NCI-H146 treated with DMSO at 0.1 percent for 48 hours (cell line): ENCODE measurements at regions not wholly inside any gene's neighbourhood (a gene's known extent, or its start where the extent isn't known, plus 50 kb on each side); places are given as distances from the start of the nearest gene placed in this dataset.

Source experiments
- DNase-seq: peaks from one replicate; lab custom pipeline; 2025; ENCODE audit not compliant: unreplicated experiment; lab: John Stamatoyannopoulos, UW

DNA sequence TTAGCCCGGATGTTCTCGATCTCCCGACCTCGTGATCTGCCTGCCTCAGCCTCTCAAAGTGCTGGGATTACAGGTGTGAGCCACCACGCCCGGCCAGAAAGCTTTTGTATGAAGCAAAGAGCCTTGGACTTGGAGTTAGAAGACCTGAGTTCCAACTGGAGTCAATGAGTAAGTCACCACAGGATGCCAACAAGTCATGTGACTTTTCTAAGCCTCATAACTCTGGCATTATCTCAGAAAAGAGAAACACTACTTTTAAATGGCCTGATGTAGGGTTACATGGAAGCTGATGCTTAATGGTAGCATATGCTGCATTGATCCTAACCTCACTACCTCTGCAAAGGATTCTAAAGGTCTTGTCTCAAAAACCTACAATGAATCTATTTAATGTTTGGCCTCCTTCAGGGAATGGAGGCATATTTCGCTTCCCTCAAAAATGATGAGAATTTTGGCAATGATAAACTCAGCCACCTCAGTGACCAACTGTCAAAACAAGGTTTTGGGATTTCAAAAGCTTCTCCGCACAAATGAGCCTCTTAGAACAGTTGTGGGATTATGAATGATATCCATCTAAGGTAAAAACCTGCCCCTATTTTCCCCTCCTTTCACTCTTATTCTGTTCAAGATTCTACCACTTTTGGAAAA, 236.8 kb downstream of the ACTL7B start:
- DNase-seq = no peak

DNA sequence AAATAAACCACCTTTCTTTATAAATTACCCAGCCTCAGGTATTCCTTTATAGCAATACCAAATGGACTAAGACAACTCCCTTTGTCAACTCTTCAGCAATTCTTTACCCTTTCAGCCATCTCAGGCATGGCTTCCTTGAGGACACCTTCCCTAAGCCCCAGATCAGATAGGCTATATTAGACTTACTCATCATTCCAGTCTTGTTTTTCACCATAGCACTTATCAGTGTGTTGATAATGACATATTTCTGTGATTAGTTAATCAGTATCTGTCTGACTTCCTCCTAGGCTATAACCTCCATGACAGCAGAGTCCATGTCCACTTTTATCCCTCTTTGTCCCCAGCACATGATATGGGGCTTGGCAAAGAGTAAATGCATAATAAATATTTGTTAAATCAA, 238.1 kb downstream of the ACTL7B start:
- no peak for DNase-seq

DNA sequence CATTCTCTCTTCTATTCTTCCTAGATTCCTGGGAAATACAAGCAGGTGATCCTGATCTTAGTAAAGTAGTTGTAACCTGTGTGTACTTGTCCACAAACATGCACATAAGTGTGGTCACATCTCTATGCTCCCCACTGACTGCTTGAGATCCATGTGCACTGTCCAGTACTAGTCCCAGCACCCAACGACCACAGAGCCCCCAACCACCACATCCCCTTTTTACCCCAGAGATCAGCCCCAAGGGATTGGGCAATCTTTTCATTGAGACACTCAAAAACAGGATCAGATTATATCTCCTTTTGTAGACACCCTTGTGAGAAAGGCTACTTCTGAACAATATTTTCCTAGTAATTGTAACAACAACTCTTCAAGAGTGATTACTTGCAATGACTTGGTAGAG, 240.6 kb downstream of the ACTL7B start:
- no peak for DNase-seq

DNA sequence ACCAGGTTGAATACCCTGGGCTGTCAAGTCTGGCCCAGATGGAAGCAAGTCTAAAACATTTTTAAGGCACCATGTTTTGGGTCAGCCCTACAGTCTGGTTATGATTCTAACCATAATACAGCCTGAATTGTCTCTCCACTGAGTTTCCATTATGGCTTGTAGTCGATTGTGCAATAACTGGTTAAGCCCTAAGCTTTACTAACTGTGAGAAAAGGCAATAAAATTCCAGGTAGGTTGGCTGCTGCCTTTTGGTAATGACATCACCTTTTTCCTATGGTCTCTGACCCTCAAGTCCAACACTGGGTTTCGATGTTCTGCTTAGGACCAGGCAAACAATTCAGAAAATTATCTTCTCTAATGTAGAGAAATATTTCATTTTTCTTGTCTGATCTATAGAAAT, 243.3 kb downstream of the ACTL7B start:
- DNase-seq = no peak

DNA sequence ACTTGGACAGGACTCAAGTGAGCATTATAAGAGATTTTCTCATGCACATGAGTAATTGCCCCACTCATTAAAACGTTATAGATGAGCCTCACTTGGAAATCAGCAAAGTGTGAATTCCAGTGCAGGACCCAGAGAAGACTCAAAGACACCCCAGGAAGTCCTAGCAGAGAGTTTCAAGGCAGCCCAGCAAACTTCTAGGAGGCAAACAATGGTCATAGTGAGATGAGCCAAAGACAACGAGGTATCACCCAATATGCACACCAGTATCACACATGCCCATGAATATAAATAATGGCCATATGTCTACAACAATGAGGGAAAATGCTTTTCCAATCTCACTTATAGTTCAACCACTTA, 245.9 kb downstream of the ACTL7B start:
- no peak for DNase-seq

DNA sequence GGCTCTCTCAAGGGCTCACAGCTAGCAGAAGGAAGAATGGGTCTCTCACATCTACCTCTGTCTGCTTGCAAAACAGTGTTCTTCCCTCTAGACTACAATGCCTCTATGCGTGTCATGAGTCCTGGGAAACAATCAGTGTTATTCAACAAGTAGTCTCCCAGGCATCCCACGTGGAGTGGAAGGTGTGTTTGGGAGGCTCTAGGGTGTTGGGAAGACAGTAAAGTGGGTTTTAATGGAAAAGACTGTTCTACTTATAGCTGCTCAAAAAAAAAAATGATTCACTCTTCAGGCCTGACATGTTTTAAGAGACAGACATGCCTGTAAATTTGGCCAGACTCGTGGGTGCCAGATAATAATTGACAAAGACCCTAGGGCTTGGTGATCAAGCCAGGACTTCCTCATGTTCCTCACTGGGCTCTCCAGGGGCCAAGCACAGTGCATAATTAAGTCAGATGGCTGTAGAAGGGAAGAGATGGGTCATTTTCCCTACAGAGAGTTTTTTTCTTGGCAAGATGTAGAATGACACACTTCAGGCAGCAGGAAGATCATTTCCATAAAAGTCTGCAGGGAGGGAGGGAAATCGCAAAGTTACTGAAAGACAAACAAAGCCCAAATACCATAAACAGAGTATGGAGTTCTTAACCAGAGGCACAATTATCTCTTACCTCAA, 246.4 kb downstream of the ACTL7B start:
- DNase-seq = no peak

- DNase-seq = no peak
Observed at GRCh38 chr9:108607607-108608006, 248.2 kb downstream of the ACTL7B start.

GRCh38 chr9:108606401-108606800, 249.4 kb downstream of the ACTL7B start:
- no peak for DNase-seq

DNA sequence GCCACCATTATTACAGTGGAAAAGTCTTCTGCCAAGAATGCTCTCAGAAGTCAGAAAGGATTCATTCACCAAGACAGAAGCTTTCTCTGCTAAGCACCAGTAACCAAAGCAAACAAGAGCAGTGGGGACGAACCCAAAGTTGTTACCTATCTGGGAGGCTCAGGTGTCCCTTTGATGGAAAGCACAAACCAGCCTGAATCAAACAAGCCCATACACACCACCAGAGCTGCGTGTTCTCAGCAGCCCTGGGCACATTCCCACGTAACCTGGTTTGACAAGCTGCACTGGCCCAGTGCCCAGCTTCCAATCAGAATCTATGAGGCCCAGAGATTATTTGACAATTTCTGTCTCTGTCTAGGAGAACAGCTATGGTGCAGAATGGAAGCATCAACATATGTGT, 252.6 kb downstream of the ACTL7B start:
- DNase-seq = no peak

GRCh38 chr9:108600896-108601295, 254.9 kb downstream of the ACTL7B start:
- DNase-seq = no peak

DNA sequence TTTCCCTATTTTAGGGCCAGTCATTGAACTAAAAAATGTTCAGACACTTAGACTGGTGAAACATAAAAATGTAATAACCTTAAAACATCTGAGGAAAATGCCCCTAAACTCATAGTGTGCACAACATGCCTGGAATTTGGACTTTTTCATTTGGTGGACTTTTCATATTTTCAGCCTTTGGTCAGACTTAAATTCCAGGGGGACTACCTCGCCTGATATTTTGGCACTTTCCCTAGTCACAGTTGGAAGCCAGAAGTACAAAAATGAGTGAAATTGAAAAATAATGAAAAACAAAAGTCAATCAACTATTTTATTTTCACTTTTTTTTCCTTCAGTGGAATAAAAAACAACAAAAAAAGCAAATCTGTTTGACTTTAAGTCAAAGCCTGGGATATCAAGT, 256.2 kb downstream of the ACTL7B start:
- no peak for DNase-seq

DNA sequence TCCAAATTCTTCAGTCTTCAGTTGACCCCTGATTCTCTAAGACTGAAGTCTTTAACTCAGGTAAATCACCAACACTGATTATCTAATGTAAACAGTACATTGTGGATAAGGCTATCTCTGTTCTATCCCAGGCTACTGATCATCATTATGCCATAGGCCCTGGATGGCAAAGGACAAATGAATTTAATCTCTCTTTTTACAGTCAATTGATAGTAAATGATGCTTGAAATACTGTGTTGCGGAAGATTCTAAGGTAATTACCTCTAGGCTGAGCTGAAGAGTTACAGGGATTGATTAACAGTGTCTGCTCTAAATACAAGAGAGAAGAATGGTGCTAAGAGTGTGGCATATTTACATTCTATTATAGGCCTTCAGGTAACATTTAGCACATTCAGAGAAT, 264.7 kb downstream of the ACTL7B start:
- no peak for DNase-seq

DNA sequence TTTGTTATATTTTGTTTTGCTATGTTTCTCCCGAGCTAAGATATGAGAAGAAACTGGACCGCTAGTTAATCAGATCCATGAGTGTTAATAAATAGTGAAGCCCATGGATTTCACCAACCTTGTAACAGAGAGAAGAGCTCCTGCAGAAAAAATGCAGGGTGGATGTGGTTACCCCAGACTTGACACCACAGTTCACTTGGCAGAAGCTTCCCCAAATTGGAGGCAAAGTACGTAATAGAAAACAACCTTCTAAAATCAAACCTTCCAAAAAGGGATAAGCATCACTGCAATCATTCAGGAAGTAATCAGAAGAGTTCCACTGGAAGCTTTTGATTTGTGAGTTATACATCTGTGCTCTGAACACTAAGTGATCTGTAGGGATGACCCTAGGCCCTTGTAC, 267.5 kb downstream of the ACTL7B start:
- DNase-seq = no peak

- DNase-seq = no peak
Observed at GRCh38 chr9:108586471-108587139, 269.2 kb downstream of the ACTL7B start.

- DNase-seq = no peak
Observed at GRCh38 chr9:108584860-108585259, 270.9 kb downstream of the ACTL7B start.

- DNase-seq = no peak
Observed at GRCh38 chr9:108582726-108583125, 273.1 kb downstream of the ACTL7B start.

DNA sequence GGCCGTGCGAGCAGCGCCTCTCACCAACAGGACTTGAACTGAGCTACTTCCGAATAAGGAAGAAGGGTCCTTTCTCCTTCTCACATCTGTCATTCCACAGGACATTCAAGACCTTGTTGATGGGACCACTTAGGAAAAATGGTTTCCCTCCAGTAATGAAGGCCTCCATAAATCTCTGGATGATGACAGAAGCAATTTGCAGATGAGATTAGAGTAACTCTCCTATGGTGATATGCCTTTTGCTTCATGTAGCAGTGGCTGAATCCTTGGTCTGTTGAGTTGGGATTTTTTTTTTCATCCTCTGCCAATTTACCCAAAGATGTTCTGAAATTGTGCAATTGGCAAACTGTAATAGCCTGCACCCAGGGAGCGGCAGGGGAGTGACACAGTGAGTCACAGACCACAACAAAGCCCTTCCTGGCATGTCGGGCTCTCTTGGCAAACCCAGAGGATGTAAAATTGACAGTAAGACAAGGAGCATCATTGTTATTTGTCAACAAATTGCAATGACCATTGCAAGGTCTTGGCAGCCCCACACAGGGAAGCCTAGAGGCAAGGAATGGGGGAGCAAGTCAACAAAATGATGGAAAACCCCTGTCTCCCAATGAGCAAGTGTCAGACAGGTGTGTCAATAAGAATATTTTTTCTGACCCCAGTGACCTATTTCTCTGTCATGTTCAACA, 275.9 kb downstream of the ACTL7B start:
- no peak for DNase-seq

DNA sequence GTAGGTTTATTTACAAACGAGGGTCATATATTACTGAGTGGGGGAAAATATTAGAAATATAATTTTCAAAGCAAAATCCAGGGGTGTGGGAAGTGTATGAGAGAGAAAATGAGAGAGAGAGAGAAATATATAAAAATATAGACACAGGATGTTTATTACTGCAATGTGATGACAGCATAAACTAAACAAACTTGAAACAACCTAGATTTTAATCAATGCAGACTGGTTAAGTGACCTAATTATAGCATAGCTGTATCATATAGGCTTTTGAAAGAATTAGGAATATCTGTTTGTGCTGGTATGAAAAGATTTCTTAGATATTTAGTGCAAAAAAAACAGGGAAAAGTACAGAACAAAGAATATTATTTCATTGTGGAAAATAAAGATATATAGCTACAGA, 280.5 kb downstream of the ACTL7B start:
- DNase-seq = no peak

- DNase-seq = no peak
Observed at GRCh38 chr9:108569624-108570023, 286.2 kb downstream of the ACTL7B start.

DNA sequence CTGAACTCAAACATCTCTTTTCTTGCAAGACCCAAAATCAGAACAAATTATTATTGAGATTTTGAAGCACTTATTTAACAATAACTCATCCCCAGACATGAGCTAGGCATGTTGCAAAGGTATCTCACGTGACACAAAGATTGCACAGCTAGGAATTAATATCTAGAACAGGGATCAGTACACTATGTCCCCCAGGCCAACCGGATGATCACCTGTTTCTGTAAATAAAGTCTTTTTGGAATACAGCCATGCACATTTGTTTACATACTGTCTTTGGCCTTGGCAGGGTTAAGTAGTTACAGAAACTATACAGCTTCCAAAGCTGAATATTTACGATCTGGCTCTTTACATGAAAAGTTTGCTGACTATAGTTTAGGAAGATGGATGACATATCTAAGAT, 287.7 kb downstream of the ACTL7B start:
- DNase-seq = no peak

DNA sequence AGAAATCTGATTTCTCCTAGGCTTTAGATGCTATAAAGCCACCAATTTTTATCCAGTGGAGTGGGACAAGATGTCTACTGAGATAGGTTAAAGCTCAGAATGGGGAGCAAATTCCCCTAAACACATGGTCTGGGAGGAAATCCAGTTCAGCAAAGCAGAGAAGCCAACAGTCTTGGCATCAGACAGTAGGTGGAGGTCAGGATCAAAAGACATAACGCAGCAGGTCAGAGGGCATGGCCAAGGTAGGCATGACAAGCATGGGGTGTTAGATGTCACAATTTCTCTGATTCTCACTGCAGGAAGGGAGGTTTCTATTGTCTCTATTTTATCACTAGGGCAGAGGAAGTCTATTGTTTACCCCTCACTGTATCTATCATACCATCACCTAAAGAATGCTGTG, 288.2 kb downstream of the ACTL7B start:
- DNase-seq = no peak
